ENCODE measurements at regions not wholly inside any gene's neighbourhood (a gene's known extent, or its start where the extent isn't known, plus 50 kb on each side); places are given as distances from the start of the nearest gene placed in this dataset.

- no peaks in the 10 kb centered on the region for H3K27me3 ChIP-seq (ENCODE audit: insufficient read depth, poor library complexity, severe bottlenecking)
- TF ChIP-seq SPI1 (IDR thresholded peaks at IDR 0.05; ENCODE audit: borderline replicate concordance, low read depth) (no peak), REST (IDR thresholded peaks at IDR 0.05; ENCODE audit: insufficient replicate concordance, low read depth) (no peak)
- H3K4me3 ChIP-seq (replicated peaks; ENCODE audit: insufficient read depth, low read length) = no peak overlapping the region
- H3K27ac ChIP-seq (replicated peaks) = no peak overlapping the region
- no peak for DNase-seq (ENCODE audit: low read depth in 1 of 2, low spot score in 1 of 2)
These were observed 176.6 kb downstream of the METTL4 start for GRCh38 chr18:2394684-2395083.

GRCh38 chr18:2395427-2396161 lies 175.7 kb downstream of the METTL4 start:
- no peak overlapping the region for H3K4me3 ChIP-seq (replicated peaks; ENCODE audit: insufficient read depth, low read length)
- no peak for DNase-seq (ENCODE audit: low read depth in 1 of 2, low spot score in 1 of 2)
- no peak for TF ChIP-seq GABPA (IDR thresholded peaks at IDR 0.05; ENCODE audit: low read depth)
- no peak for TF ChIP-seq POLR2AphosphoS5 (IDR thresholded peaks at IDR 0.05; ENCODE audit: low read depth)
- TF ChIP-seq CTCF (IDR thresholded peaks at IDR 0.05; ENCODE audit: insufficient read depth, low read length) = no peak
- TF ChIP-seq REST (IDR thresholded peaks at IDR 0.05; ENCODE audit: insufficient replicate concordance, low read depth) = no peak
- TF ChIP-seq SPI1 (IDR thresholded peaks at IDR 0.05; ENCODE audit: borderline replicate concordance, low read depth) = no peak
- H3K27ac ChIP-seq (replicated peaks) = no peak overlapping the region
- no peaks in the 10 kb centered on the region for H3K27me3 ChIP-seq (ENCODE audit: insufficient read depth, poor library complexity, severe bottlenecking)

- Histone ChIP-seq H3K27ac (replicated peaks) (no peak overlapping the region), H3K4me3 (replicated peaks; ENCODE audit: insufficient read depth, low read length) (no peak overlapping the region), H3K27me3 (ENCODE audit: insufficient read depth, poor library complexity, severe bottlenecking) (no peaks in the 10 kb centered on the region)
- DNase-seq (ENCODE audit: low read depth in 1 of 2, low spot score in 1 of 2) = no peak
- TF ChIP-seq SPI1 (IDR thresholded peaks at IDR 0.05; ENCODE audit: borderline replicate concordance, low read depth) (no peak), CTCF (IDR thresholded peaks at IDR 0.05; ENCODE audit: insufficient read depth, low read length) (no peak), GABPA (IDR thresholded peaks at IDR 0.05; ENCODE audit: low read depth) (no peak), REST (IDR thresholded peaks at IDR 0.05; ENCODE audit: insufficient replicate concordance, low read depth) (no peak), POLR2AphosphoS5 (IDR thresholded peaks at IDR 0.05; ENCODE audit: low read depth) (no peak)
These were observed 175.2 kb downstream of the METTL4 start for GRCh38 chr18:2396162-2396505.

Measured in HL-60 (cell line).